ENCODE measurements at regions not wholly inside any gene's neighbourhood (a gene's known extent, or its start where the extent isn't known, plus 50 kb on each side); places are given as distances from the start of the nearest gene placed in this dataset.
A peak's percentile ranks its signal among the peaks of the same experiment; 100 is the strongest.

DNA sequence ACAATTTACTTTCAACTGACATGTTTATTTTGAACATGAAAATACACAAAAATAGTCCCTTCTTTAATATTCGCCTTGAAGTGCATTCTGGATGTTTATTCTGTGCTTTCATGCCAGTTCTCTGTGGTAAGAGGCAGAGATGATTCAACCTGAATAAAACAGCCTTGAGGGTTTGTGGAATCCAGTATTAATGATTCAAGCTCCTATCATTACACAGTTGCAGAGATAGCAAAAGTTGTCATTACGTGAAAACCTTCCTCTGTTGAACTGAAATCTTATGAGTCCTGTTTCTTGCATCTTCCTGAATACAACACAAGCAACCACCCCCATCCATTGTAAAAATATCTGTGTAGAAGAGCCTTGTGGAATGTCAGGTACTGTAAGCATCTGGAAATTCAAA, 142.3 kb upstream of the HTR2A start:
- peak in 1 of 2 donors; percentile 19 for TF ChIP-seq POLR2A (IDR thresholded peaks at IDR 0.05)
- TF ChIP-seq, protein P1, sequence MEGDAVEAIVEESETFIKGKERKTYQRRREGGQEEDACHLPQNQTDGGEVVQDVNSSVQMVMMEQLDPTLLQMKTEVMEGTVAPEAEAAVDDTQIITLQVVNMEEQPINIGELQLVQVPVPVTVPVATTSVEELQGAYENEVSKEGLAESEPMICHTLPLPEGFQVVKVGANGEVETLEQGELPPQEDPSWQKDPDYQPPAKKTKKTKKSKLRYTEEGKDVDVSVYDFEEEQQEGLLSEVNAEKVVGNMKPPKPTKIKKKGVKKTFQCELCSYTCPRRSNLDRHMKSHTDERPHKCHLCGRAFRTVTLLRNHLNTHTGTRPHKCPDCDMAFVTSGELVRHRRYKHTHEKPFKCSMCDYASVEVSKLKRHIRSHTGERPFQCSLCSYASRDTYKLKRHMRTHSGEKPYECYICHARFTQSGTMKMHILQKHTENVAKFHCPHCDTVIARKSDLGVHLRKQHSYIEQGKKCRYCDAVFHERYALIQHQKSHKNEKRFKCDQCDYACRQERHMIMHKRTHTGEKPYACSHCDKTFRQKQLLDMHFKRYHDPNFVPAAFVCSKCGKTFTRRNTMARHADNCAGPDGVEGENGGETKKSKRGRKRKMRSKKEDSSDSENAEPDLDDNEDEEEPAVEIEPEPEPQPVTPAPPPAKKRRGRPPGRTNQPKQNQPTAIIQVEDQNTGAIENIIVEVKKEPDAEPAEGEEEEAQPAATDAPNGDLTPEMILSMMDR (IDR thresholded peaks at IDR 0.05) = no peak

Measured in adrenal gland (tissue), 5 donors.